Left renal pelvis (tissue), 4 donors: ENCODE measurements at regions not wholly inside any gene's neighbourhood (a gene's known extent, or its start where the extent isn't known, plus 50 kb on each side); places are given as distances from the start of the nearest gene placed in this dataset.
"Not testable (repeated sequence)": the region's sequence is repeated elsewhere in the genome, so short reads cannot be mapped to it uniquely, and the experiment has no call there.

ENCODE experiments used
- DNase-seq, 4 donors: peaks; one replicate each; pipeline ENCODE4 v3.0.0-alpha.2; 2013; ENCODE audit warnings: low read depth in 4 of 4, low spot score in 3 of 4

DNA sequence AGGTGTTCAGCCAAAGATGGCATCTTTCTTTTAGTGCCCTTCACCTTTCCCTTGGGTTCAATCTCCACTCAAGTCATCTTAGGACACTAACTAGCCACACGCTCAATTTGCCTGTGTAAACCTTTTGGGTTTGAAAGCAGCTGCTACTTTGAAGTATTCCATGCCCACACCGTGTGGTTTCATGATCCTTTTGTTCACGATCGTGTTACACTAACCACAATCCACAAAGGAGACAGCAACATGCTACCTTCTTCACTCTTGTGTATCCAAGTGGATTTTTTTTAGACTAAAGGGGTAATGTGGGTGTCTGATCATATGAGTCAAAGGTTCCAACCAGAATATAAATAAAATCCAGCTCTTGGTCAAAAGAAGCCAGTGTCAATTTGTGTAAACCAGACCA, 122.7 kb upstream of the FAR2 start:
- DNase-seq, result no peak

- DNase-seq, result not testable (repeated sequence)
Observed at GRCh38 chr12:29029484-29029883, 119.6 kb upstream of the FAR2 start.

DNA sequence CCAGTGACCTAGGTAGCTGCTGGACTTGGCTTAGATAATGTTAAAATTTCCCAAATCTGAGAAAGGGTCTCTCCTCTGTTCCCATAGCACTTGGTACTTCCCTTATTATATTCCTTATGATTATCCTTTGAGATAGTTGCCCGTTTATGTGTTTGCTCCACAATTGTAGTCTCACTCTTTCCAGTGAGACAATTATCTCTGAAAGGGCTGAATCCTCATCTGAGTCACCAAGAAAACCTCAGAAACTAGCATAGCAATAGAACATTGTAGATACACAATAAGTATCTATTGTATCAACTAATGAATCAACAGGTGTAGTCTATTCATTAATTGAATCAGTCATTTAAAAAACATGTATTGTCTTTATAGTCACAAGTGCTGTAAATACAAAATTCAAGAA, 119.1 kb upstream of the FAR2 start:
- DNase-seq, result no peak

GRCh38 chr12:29032446-29032845, 116.6 kb upstream of the FAR2 start:
- DNase-seq, result no peak

- DNase-seq, result no peak
Observed at GRCh38 chr12:29033519-29033918, 115.6 kb upstream of the FAR2 start.

DNA sequence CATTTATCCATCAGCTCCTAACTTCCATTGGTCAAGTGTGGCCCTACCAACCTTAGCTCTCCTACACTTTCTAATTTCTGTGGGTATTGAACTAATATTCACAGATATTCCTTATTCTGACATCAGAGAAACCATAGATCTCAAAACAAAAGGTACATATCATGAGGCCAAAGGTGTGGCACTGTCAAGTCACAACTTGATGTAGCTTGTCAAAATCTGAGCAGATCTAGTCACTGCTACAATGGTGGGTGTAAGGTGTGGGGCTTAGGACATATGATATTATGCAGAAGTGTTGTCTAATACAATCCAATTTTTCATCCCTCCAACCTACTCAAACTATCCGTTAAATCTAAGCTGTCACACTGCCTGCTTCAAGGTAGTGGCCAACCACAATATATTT, 114.0 kb upstream of the FAR2 start:
- DNase-seq, result no peak

GRCh38 chr12:29039013-29039412, 110.1 kb upstream of the FAR2 start:
- DNase-seq, result no peak

GRCh38 chr12:29041621-29042020, 107.5 kb upstream of the FAR2 start:
- peak in 2 of 4 donors; percentile 10 to 20 for DNase-seq

- DNase-seq, result no peak
Observed at GRCh38 chr12:29043069-29043468, 106.0 kb upstream of the FAR2 start.

GRCh38 chr12:29044799-29045198, 104.3 kb upstream of the FAR2 start:
- DNase-seq, result no peak

DNA sequence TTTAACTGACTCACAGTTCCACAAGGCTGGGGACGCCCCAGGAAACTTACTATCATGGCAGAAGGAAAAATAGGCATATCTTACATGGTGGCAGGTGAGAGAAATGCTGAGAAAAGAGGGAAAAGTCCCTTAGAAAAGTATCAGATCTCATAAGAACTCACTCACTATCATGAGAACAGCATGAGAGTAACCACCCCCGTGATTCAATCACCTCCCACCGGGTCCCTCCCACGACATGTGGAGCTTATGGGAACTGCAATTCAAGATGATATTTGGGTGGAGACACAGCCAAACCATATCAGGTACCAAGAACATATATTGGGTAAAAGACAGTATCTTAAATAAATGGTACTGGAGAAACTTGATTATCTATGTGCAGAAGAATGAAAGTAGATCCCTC, 100.3 kb upstream of the FAR2 start:
- DNase-seq, result no peak

GRCh38 chr12:29050503-29050902, 98.6 kb upstream of the FAR2 start:
- DNase-seq, result no peak

- no peak for DNase-seq
Observed at GRCh38 chr12:29051221-29051620, 97.9 kb upstream of the FAR2 start.

GRCh38 chr12:29053567-29053966, 95.5 kb upstream of the FAR2 start:
- no peak for DNase-seq

DNA sequence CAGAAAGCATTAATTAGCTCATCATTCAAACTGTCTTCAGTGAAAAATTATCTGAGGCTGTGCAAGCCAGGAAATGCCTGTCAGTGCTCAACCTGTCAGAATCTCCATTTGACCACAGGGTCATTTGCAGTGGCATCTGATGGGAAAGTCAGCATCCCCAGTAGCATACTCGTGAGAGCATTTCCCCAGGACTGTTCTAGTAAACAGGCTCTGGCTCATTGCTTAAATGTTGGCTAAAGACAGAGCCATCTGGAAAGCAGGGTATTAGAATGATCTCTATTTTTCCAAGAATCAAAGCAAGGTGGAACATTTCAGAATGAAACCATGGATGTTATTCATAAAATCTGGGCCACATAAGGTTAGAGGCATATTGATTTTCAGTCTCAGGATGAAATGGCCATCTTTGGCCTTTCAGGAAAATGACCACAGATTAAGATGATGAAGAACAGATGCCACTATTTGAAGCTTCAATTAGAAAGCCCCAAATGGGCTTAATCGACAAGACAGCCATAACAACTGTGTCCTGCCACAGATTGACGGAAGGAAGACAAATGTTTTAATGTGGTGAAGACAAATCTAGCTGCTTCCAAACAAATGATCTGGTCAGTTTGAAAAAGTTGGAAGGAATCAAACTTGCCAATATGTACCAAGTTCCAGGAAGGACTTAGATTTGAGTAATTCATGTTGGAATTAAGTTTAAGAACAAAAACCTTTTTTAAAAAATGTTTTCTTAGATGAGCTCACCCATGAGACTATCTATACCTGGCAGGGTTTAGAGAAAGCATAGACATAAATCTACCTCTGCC, 94.0 kb upstream of the FAR2 start:
- DNase-seq, result no peak

DNA sequence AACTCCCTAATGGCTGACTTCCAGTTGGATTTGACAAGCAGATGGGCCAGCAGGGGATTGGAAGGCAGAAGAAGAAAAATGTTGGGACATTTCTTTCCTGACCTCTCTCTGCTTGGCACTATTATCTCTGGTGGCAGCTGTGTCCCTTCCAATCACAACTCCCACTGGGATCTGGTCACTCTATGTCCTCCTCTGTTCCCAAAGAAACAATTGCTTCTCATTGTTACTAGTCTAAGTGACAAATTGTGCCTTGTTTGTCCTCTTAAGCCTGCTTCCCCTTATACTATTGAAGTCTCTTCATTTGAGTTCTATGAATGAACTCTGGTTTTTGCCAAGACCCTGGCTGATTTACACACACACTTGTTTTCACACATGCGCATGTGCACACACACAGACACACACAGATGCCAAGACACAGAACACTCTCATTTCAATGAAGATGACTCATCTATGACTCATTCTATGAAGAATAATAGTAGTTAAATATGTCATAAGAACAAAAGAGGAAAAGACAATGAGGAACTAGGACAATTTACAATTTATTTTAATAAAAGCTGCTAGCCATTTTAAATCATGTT, 83.0 kb upstream of the FAR2 start:
- DNase-seq, result no peak

- DNase-seq, result no peak
Observed at GRCh38 chr12:29067430-29067829, 81.6 kb upstream of the FAR2 start.

GRCh38 chr12:29070309-29070708, 78.8 kb upstream of the FAR2 start:
- DNase-seq, result no peak

GRCh38 chr12:29071099-29071498, 78.0 kb upstream of the FAR2 start:
- no peak for DNase-seq

DNA sequence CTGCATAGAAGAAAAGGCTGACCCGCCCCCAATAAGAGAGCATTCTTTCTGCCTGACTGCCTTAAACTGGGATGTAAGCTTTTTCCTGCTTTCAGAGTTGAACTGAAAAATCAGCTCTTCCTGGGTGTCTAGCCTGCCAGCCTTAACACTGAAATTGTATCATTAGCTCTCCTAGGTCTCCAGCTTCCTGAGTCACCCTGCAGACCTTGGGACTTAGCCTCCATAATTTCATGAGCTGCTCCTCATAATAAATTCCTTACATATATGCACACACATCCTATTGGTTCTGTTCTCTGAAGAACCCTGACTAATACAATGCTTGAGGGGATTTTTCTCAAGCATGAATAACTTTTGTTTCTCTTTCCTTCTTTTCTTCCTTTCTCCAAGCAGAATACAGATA, 76.4 kb upstream of the FAR2 start:
- DNase-seq, result no peak

- DNase-seq, result peak in 3 of 4 donors; percentile 8 to 24 (median 11)
Observed at GRCh38 chr12:29073631-29074239, 75.3 kb upstream of the FAR2 start.

DNA sequence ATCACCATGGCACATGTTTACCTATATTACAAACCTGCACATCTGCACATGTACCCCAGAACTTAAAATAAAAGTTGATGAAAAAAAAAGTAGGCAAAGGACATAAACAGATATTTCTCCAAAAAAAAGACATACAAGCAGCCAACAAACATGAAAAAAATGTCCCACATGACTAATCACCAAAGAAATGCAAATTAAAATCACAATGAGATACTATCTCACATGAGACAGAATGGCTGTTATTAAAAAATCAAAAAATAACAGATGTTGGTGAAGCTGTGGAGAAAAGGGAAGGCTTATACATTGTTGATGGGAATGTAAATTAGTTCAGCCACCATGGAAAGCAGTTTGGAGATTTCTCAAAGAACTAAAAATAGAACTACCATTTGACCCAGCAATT, 68.0 kb upstream of the FAR2 start:
- DNase-seq, result no peak
